ENCODE measurements at regions not wholly inside any gene's neighbourhood (a gene's known extent, or its start where the extent isn't known, plus 50 kb on each side); places are given as distances from the start of the nearest gene placed in this dataset.

GRCh38 chr10:128734161-128734560 is 607.9 kb upstream of the MKI67 start:
- TF ChIP-seq CTCF (IDR thresholded peaks at IDR 0.05) (no peak), POLR2A (IDR thresholded peaks at IDR 0.05) (no peak)
